ENCODE measurements at regions not wholly inside any gene's neighbourhood (a gene's known extent, or its start where the extent isn't known, plus 50 kb on each side); places are given as distances from the start of the nearest gene placed in this dataset.
A peak's percentile ranks its signal among the peaks of the same experiment; 100 is the strongest.

DNA sequence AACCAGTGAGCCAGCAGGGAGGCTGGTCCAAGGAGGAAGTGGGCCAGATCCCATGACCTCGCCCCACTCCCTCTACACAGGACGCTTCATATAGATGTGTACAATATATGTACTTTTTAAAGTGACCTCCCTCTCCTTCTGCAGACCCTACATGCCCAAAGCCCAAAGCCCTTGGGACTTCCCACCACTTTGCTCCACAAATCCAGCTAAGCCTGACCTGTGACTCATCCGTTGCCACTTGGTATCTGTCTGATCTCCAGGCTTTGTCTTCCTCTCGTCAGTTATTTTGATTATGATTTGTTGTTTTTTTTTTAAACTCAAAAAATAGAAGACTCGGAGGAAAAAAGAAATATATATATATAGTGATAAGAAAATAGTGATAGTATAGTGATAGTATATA lies 470.8 kb downstream of the KCNJ3 start (continued):
- TF ChIP-seq, protein P1, sequence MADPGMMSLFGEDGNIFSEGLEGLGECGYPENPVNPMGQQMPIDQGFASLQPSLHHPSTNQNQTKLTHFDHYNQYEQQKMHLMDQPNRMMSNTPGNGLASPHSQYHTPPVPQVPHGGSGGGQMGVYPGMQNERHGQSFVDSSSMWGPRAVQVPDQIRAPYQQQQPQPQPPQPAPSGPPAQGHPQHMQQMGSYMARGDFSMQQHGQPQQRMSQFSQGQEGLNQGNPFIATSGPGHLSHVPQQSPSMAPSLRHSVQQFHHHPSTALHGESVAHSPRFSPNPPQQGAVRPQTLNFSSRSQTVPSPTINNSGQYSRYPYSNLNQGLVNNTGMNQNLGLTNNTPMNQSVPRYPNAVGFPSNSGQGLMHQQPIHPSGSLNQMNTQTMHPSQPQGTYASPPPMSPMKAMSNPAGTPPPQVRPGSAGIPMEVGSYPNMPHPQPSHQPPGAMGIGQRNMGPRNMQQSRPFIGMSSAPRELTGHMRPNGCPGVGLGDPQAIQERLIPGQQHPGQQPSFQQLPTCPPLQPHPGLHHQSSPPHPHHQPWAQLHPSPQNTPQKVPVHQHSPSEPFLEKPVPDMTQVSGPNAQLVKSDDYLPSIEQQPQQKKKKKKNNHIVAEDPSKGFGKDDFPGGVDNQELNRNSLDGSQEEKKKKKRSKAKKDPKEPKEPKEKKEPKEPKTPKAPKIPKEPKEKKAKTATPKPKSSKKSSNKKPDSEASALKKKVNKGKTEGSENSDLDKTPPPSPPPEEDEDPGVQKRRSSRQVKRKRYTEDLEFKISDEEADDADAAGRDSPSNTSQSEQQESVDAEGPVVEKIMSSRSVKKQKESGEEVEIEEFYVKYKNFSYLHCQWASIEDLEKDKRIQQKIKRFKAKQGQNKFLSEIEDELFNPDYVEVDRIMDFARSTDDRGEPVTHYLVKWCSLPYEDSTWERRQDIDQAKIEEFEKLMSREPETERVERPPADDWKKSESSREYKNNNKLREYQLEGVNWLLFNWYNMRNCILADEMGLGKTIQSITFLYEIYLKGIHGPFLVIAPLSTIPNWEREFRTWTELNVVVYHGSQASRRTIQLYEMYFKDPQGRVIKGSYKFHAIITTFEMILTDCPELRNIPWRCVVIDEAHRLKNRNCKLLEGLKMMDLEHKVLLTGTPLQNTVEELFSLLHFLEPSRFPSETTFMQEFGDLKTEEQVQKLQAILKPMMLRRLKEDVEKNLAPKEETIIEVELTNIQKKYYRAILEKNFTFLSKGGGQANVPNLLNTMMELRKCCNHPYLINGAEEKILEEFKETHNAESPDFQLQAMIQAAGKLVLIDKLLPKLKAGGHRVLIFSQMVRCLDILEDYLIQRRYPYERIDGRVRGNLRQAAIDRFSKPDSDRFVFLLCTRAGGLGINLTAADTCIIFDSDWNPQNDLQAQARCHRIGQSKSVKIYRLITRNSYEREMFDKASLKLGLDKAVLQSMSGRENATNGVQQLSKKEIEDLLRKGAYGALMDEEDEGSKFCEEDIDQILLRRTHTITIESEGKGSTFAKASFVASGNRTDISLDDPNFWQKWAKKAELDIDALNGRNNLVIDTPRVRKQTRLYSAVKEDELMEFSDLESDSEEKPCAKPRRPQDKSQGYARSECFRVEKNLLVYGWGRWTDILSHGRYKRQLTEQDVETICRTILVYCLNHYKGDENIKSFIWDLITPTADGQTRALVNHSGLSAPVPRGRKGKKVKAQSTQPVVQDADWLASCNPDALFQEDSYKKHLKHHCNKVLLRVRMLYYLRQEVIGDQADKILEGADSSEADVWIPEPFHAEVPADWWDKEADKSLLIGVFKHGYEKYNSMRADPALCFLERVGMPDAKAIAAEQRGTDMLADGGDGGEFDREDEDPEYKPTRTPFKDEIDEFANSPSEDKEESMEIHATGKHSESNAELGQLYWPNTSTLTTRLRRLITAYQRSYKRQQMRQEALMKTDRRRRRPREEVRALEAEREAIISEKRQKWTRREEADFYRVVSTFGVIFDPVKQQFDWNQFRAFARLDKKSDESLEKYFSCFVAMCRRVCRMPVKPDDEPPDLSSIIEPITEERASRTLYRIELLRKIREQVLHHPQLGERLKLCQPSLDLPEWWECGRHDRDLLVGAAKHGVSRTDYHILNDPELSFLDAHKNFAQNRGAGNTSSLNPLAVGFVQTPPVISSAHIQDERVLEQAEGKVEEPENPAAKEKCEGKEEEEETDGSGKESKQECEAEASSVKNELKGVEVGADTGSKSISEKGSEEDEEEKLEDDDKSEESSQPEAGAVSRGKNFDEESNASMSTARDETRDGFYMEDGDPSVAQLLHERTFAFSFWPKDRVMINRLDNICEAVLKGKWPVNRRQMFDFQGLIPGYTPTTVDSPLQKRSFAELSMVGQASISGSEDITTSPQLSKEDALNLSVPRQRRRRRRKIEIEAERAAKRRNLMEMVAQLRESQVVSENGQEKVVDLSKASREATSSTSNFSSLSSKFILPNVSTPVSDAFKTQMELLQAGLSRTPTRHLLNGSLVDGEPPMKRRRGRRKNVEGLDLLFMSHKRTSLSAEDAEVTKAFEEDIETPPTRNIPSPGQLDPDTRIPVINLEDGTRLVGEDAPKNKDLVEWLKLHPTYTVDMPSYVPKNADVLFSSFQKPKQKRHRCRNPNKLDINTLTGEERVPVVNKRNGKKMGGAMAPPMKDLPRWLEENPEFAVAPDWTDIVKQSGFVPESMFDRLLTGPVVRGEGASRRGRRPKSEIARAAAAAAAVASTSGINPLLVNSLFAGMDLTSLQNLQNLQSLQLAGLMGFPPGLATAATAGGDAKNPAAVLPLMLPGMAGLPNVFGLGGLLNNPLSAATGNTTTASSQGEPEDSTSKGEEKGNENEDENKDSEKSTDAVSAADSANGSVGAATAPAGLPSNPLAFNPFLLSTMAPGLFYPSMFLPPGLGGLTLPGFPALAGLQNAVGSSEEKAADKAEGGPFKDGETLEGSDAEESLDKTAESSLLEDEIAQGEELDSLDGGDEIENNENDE (IDR thresholded peaks at IDR 0.05; ENCODE audit: insufficient replicate concordance, low read length): no peak
- TF ChIP-seq TAF7 (optimal IDR thresholded peaks at IDR 0.05; ENCODE audit: borderline replicate concordance, low read depth, low read length): no peak
- TF ChIP-seq RFX5 (IDR thresholded peaks at IDR 0.05; ENCODE audit: borderline replicate concordance, low read depth, low read length): peak; percentile 77; the same call in 1 of the 2 replicates

Measured in H1 (cell line).